Astrocyte of the spinal cord (primary cell): ENCODE measurements at regions not wholly inside any gene's neighbourhood (a gene's known extent, or its start where the extent isn't known, plus 50 kb on each side); places are given as distances from the start of the nearest gene placed in this dataset.

Experiments
- DNase-seq: peaks from one replicate; pipeline ENCODE4 v3.0.0; 2011; ENCODE audit warnings: low read depth, low spot score
- H3K4me3 ChIP-seq: 2 replicates; pipeline ENCODE4 v1.5.1; 2011; ENCODE audit warnings: low read depth, mild to moderate bottlenecking, low read length, moderate library complexity
- in situ Hi-C: cut with HindIII; loops from 2 replicates; pipeline ENCODE4 v1.10.0; 2017; ENCODE audit warnings: low sequenced_read_pairs
- TF ChIP-seq, protein P1 (sequence below): IDR thresholded peaks from 2 replicates; pipeline ENCODE4 v1.5.1; 2012; ENCODE audit warnings: low read depth, mild to moderate bottlenecking, low read length, inconsistent platforms

DNA sequence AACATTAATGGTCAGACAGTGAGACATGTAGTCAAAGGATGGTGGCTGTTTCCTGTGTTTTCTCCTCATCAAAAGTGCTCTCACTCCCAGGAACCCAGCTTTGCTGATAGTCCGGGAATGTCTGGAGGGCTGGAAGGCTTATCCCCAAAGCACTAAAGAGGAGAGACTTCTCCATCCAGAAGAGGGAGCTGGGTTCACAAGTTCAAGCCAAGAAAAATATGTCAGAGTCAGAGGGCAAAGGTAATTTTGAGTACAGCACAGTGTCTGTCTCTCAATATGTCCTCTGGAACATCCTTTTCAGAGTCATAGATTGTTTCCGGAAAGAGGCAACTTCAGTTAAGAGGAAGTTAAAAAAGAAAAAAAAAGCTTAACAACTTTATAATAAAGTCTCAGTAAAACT is 281.5 kb upstream of the PHYHIPL start:
- TF ChIP-seq, protein P1, sequence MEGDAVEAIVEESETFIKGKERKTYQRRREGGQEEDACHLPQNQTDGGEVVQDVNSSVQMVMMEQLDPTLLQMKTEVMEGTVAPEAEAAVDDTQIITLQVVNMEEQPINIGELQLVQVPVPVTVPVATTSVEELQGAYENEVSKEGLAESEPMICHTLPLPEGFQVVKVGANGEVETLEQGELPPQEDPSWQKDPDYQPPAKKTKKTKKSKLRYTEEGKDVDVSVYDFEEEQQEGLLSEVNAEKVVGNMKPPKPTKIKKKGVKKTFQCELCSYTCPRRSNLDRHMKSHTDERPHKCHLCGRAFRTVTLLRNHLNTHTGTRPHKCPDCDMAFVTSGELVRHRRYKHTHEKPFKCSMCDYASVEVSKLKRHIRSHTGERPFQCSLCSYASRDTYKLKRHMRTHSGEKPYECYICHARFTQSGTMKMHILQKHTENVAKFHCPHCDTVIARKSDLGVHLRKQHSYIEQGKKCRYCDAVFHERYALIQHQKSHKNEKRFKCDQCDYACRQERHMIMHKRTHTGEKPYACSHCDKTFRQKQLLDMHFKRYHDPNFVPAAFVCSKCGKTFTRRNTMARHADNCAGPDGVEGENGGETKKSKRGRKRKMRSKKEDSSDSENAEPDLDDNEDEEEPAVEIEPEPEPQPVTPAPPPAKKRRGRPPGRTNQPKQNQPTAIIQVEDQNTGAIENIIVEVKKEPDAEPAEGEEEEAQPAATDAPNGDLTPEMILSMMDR = no peak
- DNase-seq = peak; percentile 31
- in situ Hi-C loops = no loop called here
- H3K4me3 ChIP-seq = no peak overlapping the region

DNA sequence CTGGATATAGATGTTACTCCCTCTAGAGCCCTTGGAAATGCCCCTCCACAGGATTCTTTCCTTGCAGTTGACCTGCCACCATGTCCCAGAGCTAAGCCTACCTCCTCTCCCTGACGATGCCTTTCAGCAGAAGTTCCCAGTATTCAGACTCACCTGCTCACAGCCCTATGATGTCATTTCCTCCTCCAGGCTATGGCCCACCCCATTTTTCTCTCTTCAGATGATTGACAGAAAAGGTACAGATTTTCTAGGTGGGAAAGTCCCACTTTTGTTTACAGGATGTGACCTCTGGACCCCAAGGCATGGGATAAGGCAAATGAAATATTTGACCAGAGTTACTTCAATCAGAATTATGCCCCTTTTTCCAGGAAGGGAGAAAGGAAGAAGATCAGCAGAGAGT is 280.2 kb upstream of the PHYHIPL start:
- no peak overlapping the region for H3K4me3 ChIP-seq
- in situ Hi-C loops = no loop called here
- TF ChIP-seq, protein P1 = no peak
- no peak for DNase-seq

DNA sequence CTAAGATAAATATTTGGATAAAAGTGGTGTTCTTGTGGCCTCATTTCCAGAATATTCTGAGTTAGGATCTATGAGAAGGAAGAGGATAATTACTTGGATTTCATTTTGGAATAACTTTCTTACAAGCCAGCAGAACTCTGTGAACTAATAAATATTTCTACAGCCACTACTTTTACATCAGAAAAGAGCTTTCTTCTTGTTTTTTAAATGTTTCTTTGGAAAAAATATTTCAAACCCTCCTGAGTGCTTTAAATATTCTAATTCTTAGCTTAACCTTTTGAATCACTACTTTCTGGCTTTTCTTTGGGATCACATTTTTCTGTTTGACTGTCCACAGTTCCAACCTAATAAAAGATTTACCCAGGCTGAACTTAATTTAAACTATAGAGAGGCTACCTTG is 279.2 kb upstream of the PHYHIPL start:
- TF ChIP-seq, protein P1 = no peak
- in situ Hi-C loops = no loop called here
- DNase-seq = no peak
- no peak overlapping the region for H3K4me3 ChIP-seq

DNA sequence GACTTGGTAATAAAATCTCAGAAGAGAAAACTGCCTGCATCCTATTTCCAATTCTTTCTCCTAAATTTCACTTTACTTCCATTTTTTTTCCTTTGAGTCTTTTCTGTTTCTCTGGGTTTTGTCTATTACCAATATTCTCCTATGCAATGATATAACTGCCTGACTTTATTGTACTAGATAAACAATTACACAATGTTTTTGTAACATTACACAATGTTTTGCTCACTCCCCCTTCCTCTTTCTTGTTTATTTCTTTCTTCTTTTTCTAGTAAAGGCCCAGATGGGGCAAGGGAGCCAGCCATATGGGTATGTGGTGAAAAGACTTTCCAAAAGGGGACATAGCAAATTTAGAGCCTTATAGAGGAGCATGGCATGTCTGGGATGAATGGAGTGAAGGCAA is 278.7 kb upstream of the PHYHIPL start:
- TF ChIP-seq, protein P1 = no peak
- in situ Hi-C loops = no loop called here
- DNase-seq = no peak
- no peak overlapping the region for H3K4me3 ChIP-seq

DNA sequence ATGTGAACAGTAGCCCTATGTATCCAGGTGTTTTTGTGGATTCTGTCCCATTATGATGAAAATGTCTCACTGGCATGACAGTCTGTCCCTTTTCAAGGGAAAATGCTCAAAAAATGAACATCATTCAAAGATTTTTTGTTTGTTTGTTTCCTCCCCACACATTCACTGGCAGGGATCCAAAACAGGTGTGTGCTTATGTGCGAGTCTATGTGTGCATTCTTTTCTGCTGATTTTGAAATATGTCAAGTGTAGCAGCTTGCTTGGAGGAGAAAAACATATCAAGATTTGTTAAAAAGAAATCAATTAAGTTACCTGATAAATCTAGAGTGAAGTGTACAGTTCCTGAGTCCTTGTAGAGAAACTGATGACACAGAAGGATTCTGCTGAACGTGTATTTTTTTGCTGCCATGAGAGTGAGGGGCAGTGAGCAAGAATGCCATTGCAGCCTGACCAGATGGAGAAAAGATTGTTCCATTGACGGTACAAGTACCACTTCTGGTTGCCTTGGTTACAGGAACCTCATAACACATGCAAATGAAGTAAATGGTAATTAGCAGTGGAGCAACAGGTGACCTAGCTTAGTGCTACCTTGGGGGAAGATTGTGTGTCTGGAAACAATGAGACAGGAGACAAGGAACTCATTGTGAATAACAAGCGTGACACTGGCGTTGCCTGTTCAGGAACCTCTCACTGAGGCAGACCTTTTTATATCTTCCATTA is 277.4 kb upstream of the PHYHIPL start:
- no peak overlapping the region for H3K4me3 ChIP-seq
- DNase-seq = no peak
- in situ Hi-C loops = no loop called here
- TF ChIP-seq, protein P1 = no peak

DNA sequence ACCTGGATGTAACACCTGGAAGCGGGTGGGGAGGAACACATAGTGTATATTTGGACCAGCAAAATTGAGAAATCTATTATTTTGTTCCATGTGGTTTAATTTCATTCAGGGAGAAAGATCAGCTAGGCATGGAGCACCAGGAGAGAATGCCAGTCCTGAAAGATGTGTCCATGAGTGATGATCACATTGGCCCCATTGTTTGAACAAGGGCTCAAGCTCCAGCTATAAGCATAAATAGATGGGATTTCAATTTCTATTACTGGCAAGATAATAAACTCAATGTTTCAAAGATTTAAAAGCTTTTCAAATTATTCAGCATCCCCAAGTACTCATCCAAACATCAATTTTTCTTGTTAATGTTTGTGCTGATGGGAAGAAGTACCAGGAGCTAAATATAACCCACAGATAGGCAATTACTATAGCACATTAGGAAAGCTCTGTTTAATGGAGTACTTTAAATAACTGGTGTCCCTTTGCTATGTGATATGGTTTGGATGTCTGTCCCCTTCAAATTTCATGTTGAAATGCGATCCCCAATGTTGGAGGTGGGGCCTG is 275.3 kb upstream of the PHYHIPL start:
- in situ Hi-C loops = no loop called here
- DNase-seq = no peak
- no peak overlapping the region for H3K4me3 ChIP-seq
- TF ChIP-seq, protein P1 = no peak
